ENCODE measurements at regions not wholly inside any gene's neighbourhood (a gene's known extent, or its start where the extent isn't known, plus 50 kb on each side); places are given as distances from the start of the nearest gene placed in this dataset.

DNA sequence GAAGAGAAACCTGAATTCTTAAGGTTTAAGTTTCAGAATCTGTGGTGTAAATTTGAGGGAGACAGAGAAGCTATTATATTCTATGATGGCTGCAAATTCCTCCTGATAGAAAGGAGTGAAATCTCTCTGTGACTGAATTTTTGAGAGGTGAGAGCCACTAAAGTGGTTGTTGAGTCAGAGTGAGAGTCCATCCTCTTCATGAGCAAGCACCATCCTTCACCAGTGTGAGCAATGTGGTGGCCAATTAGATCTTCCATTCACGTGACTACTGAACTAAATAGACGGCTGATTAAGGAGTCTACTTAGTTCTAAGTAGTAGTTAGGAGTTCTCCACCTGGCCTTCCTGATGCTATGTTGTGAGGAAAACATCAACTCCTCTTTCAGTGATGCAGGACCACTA is 147.8 kb upstream of the CCNH start:
- TF ChIP-seq, protein P1, sequence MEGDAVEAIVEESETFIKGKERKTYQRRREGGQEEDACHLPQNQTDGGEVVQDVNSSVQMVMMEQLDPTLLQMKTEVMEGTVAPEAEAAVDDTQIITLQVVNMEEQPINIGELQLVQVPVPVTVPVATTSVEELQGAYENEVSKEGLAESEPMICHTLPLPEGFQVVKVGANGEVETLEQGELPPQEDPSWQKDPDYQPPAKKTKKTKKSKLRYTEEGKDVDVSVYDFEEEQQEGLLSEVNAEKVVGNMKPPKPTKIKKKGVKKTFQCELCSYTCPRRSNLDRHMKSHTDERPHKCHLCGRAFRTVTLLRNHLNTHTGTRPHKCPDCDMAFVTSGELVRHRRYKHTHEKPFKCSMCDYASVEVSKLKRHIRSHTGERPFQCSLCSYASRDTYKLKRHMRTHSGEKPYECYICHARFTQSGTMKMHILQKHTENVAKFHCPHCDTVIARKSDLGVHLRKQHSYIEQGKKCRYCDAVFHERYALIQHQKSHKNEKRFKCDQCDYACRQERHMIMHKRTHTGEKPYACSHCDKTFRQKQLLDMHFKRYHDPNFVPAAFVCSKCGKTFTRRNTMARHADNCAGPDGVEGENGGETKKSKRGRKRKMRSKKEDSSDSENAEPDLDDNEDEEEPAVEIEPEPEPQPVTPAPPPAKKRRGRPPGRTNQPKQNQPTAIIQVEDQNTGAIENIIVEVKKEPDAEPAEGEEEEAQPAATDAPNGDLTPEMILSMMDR (conservative IDR thresholded peaks at IDR 0.05; ENCODE audit: low read length), result no peak
- no peak for TF ChIP-seq EZH2phosphoT487 (IDR thresholded peaks at IDR 0.05; ENCODE audit: borderline replicate concordance, low read depth, low read length)

All from OCI-LY7 (cell line).